ENCODE measurements at regions not wholly inside any gene's neighbourhood (a gene's known extent, or its start where the extent isn't known, plus 50 kb on each side); places are given as distances from the start of the nearest gene placed in this dataset.

- Histone ChIP-seq H3K4me2 (ENCODE audit: insufficient read depth, low read length) (no peak overlapping the region), H3K9me3 (ENCODE audit: insufficient read depth, low read length, severe bottlenecking) (no peaks in the 10 kb centered on the region), H3K27me3 (ENCODE audit: insufficient read depth, low read length, poor library complexity) (no peaks in the 10 kb centered on the region), H3K27ac (ENCODE audit: low read length) (no peak overlapping the region), H3K79me2 (ENCODE audit: insufficient read depth, low read length) (no peaks in the 10 kb centered on the region), H3K36me3 (ENCODE audit: insufficient read depth, low read length) (no peaks in the 10 kb centered on the region), H3K9ac (ENCODE audit: low read depth, low read length) (no peak overlapping the region), H2AFZ (ENCODE audit: low read depth, low read length) (no peak overlapping the region), H3K4me1 (ENCODE audit: insufficient read depth, low read length) (no peaks in the 10 kb centered on the region), H3K4me3 (ENCODE audit: low read depth in 1 of 2, low read length in 2 of 2) (no peak overlapping the region), H4K20me1 (ENCODE audit: insufficient read depth, low read length) (no peaks in the 10 kb centered on the region)
- ATAC-seq (ENCODE audit: insufficient read depth, low read depth) (no peak), DNase-seq (no peak)
- no peak for TF ChIP-seq EZH2 (IDR thresholded peaks at IDR 0.05; ENCODE audit: borderline replicate concordance, low read depth, low read length, severe bottlenecking)
Observed at GRCh38 chr9:82519332-82519731, 530.8 kb downstream of the SPATA31D1 start.

- Histone ChIP-seq H4K20me1 (ENCODE audit: insufficient read depth, low read length) (no peaks in the 10 kb centered on the region), H3K27me3 (ENCODE audit: insufficient read depth, low read length, poor library complexity) (no peaks in the 10 kb centered on the region), H2AFZ (ENCODE audit: low read depth, low read length) (no peak overlapping the region), H3K9ac (ENCODE audit: low read depth, low read length) (no peak overlapping the region), H3K4me2 (ENCODE audit: insufficient read depth, low read length) (no peak overlapping the region), H3K4me3 (ENCODE audit: low read depth in 1 of 2, low read length in 2 of 2) (no peak overlapping the region), H3K9me3 (ENCODE audit: insufficient read depth, low read length, severe bottlenecking) (no peaks in the 10 kb centered on the region), H3K79me2 (ENCODE audit: insufficient read depth, low read length) (no peaks in the 10 kb centered on the region), H3K4me1 (ENCODE audit: insufficient read depth, low read length) (no peaks in the 10 kb centered on the region), H3K36me3 (ENCODE audit: insufficient read depth, low read length) (no peaks in the 10 kb centered on the region), H3K27ac (ENCODE audit: low read length) (no peak overlapping the region)
- TF ChIP-seq CTCF (IDR thresholded peaks at IDR 0.05; ENCODE audit: borderline replicate concordance, extremely low read depth, low read length, poor library complexity, severe bottlenecking) (no peak), EZH2 (IDR thresholded peaks at IDR 0.05; ENCODE audit: borderline replicate concordance, low read depth, low read length, severe bottlenecking) (no peak)
- no peak for DNase-seq
- ATAC-seq (ENCODE audit: insufficient read depth, low read depth), result no peak
Observed at GRCh38 chr9:82524407-82524806, 535.8 kb downstream of the SPATA31D1 start.

- TF ChIP-seq CTCF (IDR thresholded peaks at IDR 0.05; ENCODE audit: borderline replicate concordance, extremely low read depth, low read length, poor library complexity, severe bottlenecking) (no peak), EZH2 (IDR thresholded peaks at IDR 0.05; ENCODE audit: borderline replicate concordance, low read depth, low read length, severe bottlenecking) (no peak)
- no peak overlapping the region for H3K9ac ChIP-seq (ENCODE audit: low read depth, low read length)
Observed at GRCh38 chr9:82526577-82526976, 536.4 kb downstream of the RASEF start.

GRCh38 chr9:82531795-82532194 lies 531.1 kb downstream of the RASEF start:
- H4K20me1 ChIP-seq (ENCODE audit: insufficient read depth, low read length), result no peaks in the 10 kb centered on the region

More at GRCh38 chr9:82526577-82526976, 536.4 kb downstream of the RASEF start:
- Histone ChIP-seq H3K4me2 (ENCODE audit: insufficient read depth, low read length) (no peak overlapping the region), H4K20me1 (ENCODE audit: insufficient read depth, low read length) (no peaks in the 10 kb centered on the region), H3K4me1 (ENCODE audit: insufficient read depth, low read length) (no peaks in the 10 kb centered on the region), H2AFZ (ENCODE audit: low read depth, low read length) (no peak overlapping the region), H3K79me2 (ENCODE audit: insufficient read depth, low read length) (no peaks in the 10 kb centered on the region), H3K9me3 (ENCODE audit: insufficient read depth, low read length, severe bottlenecking) (no peaks in the 10 kb centered on the region), H3K36me3 (ENCODE audit: insufficient read depth, low read length) (no peaks in the 10 kb centered on the region), H3K4me3 (ENCODE audit: low read depth in 1 of 2, low read length in 2 of 2) (no peak overlapping the region), H3K27me3 (ENCODE audit: insufficient read depth, low read length, poor library complexity) (no peaks in the 10 kb centered on the region), H3K27ac (ENCODE audit: low read length) (no peak overlapping the region)
- ATAC-seq (ENCODE audit: insufficient read depth, low read depth) (no peak), DNase-seq (no peak)

More at GRCh38 chr9:82531795-82532194, 531.1 kb downstream of the RASEF start:
- Histone ChIP-seq H3K9ac (ENCODE audit: low read depth, low read length) (no peak overlapping the region), H3K4me1 (ENCODE audit: insufficient read depth, low read length) (peaks cover 7% of the 10 kb centered on the region), H3K4me3 (ENCODE audit: low read depth in 1 of 2, low read length in 2 of 2) (no peak overlapping the region), H3K27ac (ENCODE audit: low read length) (no peak overlapping the region), H3K4me2 (ENCODE audit: insufficient read depth, low read length) (no peak overlapping the region), H2AFZ (ENCODE audit: low read depth, low read length) (no peak overlapping the region), H3K36me3 (ENCODE audit: insufficient read depth, low read length) (no peaks in the 10 kb centered on the region), H3K9me3 (ENCODE audit: insufficient read depth, low read length, severe bottlenecking) (no peaks in the 10 kb centered on the region), H3K79me2 (ENCODE audit: insufficient read depth, low read length) (no peaks in the 10 kb centered on the region), H3K27me3 (ENCODE audit: insufficient read depth, low read length, poor library complexity) (no peaks in the 10 kb centered on the region)
- DNase-seq, result no peak
- TF ChIP-seq EZH2 (IDR thresholded peaks at IDR 0.05; ENCODE audit: borderline replicate concordance, low read depth, low read length, severe bottlenecking) (no peak), CTCF (IDR thresholded peaks at IDR 0.05; ENCODE audit: borderline replicate concordance, extremely low read depth, low read length, poor library complexity, severe bottlenecking) (no peak)
- ATAC-seq (ENCODE audit: insufficient read depth, low read depth), result no peak
